ENCODE measurements at regions not wholly inside any gene's neighbourhood (a gene's known extent, or its start where the extent isn't known, plus 50 kb on each side); places are given as distances from the start of the nearest gene placed in this dataset.

DNA sequence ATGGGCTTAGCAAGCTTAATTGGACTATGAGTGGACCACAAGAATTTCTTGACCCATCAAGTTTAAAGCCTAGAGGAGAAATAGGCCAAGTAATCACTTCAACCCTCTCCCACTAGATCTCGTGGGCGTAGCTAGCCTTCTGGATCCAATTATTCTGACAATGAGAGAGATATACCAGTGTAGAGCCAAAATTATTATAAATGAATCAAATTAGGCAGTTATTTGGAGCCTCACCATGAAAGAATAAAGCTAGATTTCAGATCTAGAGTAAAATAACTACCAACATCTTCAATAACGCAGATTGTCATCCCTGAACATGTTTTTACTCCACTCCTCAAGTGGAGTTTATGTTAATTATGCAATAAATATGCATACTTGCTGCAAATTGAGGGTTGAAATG is 143.9 kb upstream of the CDH20 start:
- TF ChIP-seq, protein P1, sequence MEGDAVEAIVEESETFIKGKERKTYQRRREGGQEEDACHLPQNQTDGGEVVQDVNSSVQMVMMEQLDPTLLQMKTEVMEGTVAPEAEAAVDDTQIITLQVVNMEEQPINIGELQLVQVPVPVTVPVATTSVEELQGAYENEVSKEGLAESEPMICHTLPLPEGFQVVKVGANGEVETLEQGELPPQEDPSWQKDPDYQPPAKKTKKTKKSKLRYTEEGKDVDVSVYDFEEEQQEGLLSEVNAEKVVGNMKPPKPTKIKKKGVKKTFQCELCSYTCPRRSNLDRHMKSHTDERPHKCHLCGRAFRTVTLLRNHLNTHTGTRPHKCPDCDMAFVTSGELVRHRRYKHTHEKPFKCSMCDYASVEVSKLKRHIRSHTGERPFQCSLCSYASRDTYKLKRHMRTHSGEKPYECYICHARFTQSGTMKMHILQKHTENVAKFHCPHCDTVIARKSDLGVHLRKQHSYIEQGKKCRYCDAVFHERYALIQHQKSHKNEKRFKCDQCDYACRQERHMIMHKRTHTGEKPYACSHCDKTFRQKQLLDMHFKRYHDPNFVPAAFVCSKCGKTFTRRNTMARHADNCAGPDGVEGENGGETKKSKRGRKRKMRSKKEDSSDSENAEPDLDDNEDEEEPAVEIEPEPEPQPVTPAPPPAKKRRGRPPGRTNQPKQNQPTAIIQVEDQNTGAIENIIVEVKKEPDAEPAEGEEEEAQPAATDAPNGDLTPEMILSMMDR (IDR thresholded peaks at IDR 0.05; ENCODE audit: extremely low read depth, missing control alignments) = no peak
- DNase-seq (ENCODE audit: low spot score) = no peak

DNA sequence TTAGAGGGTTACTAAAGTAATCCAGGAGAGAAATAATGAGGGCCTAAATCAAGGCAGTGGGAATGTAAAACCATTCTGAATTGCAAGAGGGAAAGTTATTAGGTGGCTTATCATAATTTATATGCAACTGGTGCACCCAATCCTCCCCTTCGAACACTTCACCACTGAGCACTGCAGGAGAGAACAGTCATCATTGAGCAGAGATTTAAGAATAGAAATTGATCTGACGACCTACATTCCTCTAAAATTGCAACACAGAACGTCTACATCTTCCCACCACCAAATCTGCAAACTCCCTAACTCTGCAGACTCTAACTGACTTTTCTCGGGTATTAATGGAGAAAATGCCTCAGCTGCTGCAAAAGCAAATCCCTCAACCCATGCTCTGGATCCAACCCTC is 138.5 kb upstream of the CDH20 start:
- TF ChIP-seq, protein P1 (IDR thresholded peaks at IDR 0.05; ENCODE audit: extremely low read depth, missing control alignments) = no peak
- no peak for DNase-seq (ENCODE audit: low spot score)

DNA sequence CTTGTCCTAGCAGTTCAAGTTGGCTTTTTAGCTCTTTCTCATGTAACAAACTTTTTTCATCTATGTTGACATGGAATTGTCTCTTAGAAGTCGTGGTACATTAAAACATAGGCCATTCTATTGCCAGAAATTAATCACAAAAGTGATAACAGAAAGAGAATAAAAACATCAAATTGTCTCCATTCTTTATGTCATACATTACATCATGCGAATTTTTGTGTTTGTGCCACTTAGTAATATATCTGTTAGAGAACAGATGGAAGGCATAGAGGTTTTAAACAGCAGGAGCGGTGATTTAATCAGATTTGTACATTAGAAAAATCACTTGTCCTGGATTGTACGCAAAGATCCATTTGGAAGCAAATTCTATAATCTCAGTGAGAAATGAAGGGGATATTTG is 136.5 kb upstream of the CDH20 start:
- TF ChIP-seq, protein P1 (IDR thresholded peaks at IDR 0.05; ENCODE audit: extremely low read depth, missing control alignments) = no peak
- no peak for DNase-seq (ENCODE audit: low spot score)

DNA sequence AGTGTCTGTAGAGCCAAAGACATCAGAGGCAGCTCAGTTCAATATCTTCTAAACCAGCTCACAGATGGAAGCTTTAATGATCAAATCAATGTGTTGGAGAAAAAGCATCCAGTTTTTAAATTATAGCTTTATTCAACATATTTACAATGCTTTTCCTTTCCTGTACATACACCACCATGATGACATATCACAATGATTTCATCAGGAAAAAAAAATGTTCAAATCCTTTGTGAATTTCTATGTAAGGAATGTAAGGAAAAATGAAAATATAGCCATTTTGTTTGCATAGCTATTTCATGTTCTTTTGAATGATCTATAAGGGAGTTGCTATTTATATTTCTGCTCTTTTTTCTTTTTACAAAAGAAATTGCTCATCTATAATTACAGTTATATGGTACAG is 134.7 kb upstream of the CDH20 start:
- TF ChIP-seq, protein P1 (IDR thresholded peaks at IDR 0.05; ENCODE audit: extremely low read depth, missing control alignments) = no peak
- DNase-seq (ENCODE audit: low spot score) = no peak

DNA sequence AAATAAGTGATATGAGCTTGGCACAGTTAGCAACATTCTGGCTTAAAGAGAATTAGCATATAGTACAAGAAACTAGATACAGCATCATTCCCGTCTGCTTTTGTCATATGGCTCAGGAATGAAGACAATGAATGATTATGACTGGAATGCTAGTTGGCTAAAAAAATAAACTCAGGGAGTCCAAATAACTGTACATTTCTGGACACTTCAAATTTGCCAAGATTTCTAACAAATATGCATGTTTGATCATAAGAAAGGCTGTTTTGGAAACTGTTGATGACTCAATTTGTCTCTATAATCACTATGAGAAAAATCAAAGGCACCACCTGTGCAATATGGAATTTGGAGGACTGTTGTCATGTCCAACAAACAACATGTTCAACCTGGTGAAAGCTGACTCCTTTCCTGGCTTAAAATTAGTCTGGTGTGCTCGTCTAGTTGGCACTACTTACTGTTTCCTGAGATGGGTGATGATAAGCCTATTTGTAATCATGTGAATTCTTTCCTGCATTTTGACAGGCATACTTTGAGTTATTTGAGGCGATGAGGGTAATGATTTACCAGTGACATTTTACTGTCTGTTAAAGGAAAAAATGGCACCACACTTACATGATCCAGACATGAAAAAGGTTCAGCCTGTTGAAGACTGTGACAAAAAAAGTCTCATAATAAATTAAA is 133.9 kb upstream of the CDH20 start:
- no peak for DNase-seq (ENCODE audit: low spot score)
- TF ChIP-seq, protein P1 (IDR thresholded peaks at IDR 0.05; ENCODE audit: extremely low read depth, missing control alignments) = no peak

DNA sequence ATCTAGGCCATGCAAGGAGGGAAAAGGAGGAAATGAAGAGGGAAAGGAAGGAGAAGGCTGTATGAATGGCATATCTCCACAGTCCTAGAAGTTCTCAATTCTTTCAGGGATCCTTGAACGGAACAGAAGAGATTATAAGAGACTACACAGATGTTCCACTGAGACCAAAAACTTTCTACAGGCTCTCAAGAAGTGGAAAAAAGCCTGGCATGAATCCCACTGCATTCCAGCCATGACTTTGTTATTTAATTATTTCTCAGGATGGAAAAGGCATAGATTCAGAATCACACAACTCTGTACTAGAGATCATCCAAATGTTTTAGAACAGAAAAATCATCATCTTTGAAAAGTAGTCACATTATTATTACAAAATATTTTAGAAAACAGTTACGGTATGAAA is 131.7 kb upstream of the CDH20 start:
- TF ChIP-seq, protein P1 (IDR thresholded peaks at IDR 0.05; ENCODE audit: extremely low read depth, missing control alignments) = no peak

DNA sequence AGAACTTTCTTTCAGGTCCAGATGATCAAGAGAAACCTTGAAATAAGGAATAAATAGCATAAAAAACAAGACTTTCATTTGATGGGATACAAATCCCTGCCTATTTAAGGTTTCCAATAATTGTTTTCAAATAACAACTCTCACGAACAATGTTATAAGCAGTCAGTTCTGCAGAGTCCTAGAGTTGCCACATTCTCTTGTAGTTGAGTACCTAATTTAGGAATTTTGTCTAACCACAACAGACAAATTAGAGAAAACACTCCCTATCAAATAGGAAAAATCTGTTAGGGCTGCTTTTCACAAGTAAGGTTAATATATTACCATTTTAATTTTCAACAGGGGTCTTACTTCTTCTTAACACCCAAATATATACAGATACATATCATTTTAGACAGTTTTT is 130.1 kb upstream of the CDH20 start:
- TF ChIP-seq, protein P1 (IDR thresholded peaks at IDR 0.05; ENCODE audit: extremely low read depth, missing control alignments) = no peak
- no peak for DNase-seq (ENCODE audit: low spot score)

More for the DNA sequence above, 131.7 kb upstream of the CDH20 start:
- no peak for DNase-seq (ENCODE audit: low spot score)

All from GM20000 (cell line).